HG03442 (cell line): ENCODE measurements at regions not wholly inside any gene's neighbourhood (a gene's known extent, or its start where the extent isn't known, plus 50 kb on each side); places are given as distances from the start of the nearest gene placed in this dataset.
"Not testable (repeated sequence)": the region's sequence is repeated elsewhere in the genome, so short reads cannot be mapped to it uniquely, and the experiment has no call there.

Experiments
- ATAC-seq: cut with Tn5 transposase; IDR thresholded peaks from one replicate; pipeline ENCODE4 v1.9.1; 2021; ENCODE audit warnings: mild to moderate bottlenecking, moderate library complexity; ENCODE audit not compliant: unreplicated experiment

DNA sequence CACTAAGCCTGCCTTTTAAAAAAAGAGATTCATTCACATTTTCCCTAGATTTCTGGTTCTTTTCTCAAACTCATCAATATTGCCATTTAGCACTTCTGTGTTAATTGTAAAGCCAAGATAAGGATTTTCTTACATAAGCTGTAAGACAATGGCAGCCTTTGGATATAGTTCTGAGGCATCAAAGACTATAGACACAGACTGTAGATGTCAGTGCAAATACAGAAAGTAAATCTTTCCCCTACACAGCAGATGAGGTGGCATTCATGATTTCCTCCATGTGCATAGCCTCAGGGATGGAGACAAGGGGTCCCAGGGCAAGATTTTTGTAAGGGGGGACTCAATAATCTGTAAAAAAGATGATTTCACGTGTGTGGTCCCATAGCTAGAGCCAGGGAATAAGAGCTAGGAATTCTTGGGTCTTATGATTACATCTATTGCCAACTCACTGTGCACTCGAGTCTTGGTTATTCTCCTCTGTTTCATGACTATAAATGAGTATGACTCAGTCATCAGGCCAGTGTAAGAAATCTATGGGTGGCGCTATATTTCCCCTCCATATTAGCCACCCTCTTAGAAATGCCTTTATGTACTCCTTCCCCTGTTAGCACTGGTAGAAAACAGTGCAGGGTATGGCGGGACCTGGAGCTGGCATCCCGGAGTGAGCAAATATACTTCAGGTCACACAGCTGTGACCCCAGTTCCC lies 207.5 kb downstream of the EXOC5 start:
- no peak for ATAC-seq

DNA sequence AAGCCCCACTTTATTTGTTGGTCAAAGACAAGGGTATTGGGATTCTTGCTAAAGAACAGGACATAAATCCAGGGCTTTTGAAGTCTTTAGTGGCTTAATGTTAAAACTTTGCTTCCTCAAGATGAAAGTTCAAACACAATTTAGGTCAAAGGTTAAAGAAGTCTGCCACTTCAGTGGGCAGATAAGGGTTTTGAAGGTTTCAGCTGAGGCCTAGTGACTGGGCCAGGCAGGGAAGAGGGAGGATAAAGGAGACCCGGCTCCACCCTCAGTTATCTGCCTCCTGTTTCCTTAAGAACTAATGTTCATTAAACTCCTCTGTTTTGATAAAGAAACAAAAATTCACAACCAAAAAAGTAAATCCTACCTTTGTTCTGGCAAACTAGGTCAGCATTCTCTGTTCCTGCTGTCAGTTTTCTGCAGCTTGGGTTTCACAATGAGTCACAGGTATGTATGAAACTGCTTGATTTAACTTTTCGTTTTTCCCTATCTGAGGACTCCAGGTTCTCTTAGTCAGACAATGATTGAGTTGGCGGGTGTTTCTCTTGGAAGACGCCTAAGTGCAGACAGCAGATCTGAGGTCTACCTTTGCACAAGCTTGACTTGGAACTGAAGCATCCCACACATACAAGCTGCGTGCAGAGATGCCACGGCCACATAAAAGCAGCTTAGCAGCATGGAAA lies 208.3 kb downstream of the EXOC5 start:
- ATAC-seq = peak; percentile 92

DNA sequence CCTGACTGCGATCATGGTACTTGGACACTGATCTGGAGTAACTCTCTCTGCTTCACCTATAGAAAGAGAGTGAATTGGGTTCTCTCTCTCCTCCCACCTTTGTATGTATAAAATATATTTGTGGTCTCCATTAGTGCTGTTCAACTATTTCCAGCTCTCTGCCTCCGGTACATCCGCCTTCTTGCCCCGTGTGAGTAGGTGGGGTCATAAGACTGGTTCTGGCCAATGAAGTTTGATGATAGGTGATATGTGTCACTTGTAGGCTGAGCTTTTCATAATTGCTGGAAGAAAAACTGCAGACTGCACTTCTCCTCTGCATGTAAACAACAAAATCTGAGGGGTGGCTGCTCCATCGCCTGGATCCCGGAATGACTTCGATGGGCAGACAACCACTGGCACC lies 210.4 kb downstream of the EXOC5 start:
- no peak for ATAC-seq

DNA sequence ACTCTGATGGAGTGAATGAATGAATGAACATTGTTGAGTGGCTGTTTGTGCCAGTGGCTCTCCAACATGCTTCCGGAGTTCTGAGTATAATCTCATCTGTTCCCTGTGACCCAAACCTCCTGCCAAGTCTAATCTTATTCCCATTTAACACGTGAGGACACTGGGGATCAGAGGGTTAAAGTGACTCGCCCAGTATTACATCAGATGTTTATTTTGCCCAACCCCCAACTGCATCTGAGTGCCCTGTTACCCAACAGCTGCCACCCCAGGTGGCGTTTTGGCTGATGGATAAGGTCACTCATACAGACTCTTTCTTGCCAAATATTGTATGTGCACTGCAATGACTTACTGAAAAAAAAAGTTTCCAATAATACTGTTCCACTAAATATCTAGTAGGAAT lies 210.9 kb downstream of the EXOC5 start:
- ATAC-seq = no peak

DNA sequence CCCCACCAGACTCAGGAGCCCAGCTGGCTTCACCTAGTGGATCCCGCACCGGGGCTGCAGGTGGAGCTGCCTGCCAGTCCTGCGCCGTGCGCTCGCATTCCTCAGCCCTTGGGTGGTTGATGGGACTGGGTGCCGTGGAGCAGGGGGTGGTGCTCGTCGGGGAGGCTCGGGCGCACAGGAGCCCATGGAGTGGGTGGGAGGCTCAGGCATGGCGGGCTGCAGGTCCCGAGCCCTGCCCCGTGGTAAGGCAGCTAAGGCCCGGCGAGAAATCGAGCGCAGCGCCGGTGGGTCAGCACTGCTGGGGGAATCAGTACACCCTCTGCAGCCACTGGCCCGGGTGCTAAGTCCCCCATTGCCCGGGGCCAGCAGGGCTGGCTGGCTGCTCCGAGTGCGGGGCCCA lies 212.2 kb downstream of the EXOC5 start:
- ATAC-seq = not testable (repeated sequence)

DNA sequence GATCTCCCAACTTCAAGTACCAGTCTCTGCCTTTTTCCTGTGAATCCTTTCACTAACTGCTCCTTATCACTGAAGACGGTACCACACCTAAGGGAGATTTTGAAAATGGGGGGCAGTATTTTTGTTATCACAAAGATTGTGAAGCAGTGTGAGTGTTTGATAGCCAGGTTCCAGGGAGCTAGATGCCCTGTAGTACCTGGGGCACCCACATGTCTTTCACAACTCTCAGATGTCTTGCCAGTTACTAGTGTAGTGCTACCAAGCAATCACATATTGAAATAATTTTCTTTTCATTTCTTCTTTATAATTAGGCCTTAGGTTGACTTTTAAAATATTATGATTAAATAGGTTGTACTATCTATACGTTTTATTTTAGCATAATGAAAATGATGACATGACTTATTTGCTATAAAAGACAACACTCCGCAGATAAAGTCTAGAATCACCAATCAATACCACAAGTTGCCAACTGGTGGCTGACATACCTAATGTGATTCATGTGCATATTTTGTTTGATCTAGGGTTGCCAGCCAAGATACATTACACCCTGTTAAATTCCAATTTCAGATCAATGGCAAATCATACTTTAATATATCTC lies 215.9 kb downstream of the EXOC5 start:
- no peak for ATAC-seq

DNA sequence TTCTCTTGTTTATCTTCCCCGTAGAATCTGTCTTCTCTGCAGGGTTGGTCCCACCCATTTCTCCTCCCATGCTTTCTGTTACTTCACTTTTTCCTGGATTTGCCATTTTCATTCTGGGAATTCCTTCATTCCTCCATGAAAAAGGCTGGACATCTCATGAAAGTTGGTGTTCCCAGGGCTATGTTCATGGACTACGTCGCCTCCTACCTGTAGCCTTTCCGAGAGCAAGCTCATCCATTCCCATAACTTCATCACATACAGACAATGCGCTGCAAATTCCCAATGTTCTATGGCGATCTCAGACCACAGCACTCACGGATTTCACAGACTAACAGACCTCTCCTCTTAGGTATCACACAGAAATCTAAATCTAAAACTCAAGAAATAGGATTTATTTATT lies 217.1 kb downstream of the EXOC5 start:
- no peak for ATAC-seq

DNA sequence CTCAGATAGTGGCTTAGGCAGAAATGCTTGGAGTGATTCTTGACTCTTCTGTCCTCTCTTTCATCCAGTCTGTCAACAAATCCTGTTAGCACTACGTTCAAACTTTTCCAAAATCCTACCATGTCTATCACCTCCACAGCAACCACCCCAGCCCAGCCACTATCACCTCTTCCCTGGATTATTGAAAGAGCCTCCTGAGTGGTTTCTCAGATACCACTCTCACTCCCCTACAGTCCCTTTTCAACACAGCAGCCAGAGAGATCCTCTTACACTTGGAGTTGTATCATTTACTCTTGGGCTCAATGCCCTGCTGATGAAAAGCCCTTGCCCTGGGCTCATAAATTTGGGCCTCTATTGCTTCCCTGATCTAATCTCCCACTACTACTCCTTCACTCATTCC lies 218.9 kb downstream of the EXOC5 start:
- ATAC-seq = no peak

DNA sequence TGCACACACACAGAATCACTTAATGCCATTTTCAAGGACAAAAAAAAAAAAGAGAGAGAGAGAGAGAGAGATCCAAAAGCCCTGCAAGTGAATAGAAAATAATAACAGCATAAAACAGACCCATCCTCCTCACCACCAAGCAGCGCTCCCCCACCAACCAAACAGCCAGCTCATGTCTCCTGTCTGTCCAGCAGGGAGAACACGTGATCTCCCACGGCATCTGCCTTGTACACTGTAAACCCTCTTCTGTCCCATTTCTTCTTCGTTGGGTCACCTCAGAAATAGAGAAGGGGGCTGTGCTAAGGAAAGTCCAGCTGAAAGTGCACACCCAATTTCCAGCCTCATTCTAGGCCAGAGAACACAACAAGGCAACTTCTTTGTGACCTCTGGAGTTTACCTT lies 222.5 kb downstream of the EXOC5 start:
- ATAC-seq = no peak

DNA sequence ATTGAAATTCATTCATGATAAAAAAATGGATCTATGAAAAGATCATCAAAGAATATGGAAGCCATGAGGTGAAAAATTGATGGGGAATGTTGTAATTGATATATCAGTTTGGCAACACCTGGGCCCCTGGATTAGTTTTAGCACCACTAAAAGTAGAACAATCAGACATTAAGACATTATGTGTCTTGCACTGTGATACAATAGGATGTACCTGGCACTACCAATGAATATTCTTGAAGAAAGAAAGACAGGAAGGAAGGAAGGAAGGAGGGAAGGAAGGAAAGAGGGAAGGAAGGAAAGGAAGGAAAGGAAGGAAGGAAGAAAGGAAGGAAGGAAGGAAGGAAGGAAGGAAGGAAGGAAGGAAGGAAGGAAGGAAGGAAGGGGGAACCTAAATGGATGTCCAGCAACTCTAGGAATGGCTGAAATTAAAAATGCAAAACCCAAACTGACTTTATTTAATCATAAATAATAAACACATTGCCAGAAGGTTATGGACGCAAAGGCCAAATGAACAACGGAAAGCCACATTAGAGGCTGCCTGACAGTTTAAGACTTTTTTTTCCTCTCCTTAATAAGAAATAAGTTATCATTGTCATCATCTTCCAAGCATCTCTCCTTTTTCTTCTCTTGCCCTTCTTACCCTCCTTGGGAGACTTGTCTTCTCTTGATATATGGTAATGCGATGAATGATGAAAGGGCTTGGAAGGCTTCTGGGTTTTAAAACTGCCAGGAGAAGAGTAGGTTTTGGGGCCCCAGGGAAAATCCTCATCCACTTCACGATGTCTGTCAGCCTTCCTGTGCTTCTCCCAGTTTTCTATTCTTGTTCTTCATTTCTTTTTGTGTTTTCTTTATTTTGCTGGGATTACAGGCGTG lies 224.4 kb downstream of the EXOC5 start:
- ATAC-seq = not testable (repeated sequence)

DNA sequence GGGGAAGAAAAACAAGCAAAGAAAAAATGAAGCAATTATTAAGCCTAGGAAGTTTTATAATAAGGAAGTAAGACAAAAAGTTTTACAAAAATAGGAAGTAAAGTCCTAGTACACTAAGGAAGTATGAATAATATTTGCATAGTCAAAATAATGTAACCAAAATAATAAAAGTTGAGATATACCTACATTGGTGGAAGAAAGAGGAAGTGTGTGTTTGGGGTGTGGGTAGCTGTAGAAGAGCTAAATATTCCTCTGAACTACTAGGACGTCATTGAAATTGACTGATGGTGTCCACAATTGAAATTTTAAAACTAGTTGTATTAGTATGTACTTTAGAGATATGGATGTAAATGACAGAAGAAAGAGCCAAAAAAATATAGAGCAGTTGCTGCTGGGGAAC lies 228.4 kb upstream of the OTX2 start:
- ATAC-seq = no peak

DNA sequence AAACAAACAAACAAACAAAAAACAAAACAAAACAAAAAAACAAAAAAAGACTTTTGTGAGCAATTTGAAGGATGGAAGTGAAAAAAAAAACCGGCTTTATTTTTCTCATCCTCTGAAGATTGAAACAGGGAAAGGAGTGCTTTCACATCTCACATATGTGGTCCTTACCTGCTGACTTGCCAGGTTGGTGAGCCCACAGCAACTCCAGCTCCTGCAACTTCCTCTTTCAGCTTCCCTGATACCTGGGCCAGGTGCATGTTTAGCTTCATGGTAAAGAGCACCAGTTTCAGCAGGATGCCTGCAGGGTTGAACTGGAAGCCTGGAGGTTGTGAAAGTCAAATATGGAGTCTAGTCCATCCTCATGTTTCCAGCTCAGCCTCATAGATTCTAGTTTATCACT lies 221.2 kb upstream of the OTX2 start:
- no peak for ATAC-seq

DNA sequence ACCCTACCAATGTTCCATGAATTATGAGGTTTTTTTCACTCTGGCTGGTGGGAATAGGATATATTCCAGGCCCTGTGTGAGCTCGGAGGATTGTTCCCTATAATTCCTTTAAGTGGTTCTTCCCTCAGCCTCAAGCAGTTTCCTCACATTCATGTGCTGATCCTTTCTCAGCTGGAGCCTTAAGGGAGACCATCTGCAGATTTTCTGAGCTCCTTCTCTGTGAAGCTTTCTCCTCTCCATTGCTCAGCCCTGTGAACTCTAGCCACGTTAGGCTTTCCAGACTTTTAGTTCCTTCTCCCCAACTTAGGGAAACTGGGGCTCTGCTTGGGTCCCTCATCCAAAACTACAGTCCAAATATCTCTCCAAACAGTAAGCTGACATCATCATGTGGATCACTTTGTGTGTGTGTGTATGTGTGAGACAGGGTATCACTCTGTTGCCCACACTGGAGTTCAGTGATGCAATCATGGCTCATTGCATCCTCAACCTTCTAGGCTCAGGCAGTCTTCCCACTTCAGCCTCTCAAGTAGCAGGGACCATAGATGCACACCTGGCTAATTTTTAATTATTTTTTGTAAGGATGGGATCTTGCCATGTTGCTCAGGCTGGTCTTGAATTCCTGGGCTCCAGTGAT lies 219.5 kb upstream of the OTX2 start:
- no peak for ATAC-seq

DNA sequence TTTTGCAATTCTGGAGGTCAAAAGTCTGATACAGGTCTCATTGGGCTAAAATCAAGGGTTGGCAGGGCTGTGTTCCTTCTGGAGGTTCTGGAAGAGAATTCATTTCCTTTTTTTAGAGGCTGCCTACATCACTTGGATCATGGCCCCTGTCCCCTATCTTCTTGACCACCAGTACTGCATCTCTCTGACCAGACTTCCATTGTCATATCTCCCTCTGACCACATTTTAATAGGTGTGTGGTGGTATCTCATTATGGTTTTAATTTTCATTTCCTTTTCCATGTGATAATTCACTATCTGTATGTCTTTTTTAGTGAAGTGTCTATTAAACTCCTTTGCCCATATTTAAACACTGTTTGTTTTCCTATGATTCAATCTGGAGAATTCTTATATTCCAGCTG lies 215.2 kb upstream of the OTX2 start:
- no peak for ATAC-seq

DNA sequence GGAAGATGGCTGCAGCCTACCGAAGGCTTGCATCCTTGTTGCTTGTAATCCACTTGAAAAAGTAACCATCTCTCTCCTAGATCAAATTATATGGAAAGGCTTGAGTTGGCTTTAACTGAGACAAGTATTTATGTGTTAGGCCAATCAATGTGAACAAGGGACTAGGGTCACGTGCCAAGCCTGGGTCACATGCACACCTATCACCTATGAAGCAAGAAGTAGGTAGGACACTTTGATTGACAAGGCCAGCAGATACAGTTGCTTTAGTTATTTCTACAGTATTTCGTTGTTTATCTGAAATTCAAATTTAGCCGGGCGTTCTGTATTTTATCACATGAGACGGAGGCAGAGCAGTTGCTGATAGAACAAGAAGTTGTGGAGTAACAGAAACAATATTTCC lies 212.3 kb upstream of the OTX2 start:
- no peak for ATAC-seq

DNA sequence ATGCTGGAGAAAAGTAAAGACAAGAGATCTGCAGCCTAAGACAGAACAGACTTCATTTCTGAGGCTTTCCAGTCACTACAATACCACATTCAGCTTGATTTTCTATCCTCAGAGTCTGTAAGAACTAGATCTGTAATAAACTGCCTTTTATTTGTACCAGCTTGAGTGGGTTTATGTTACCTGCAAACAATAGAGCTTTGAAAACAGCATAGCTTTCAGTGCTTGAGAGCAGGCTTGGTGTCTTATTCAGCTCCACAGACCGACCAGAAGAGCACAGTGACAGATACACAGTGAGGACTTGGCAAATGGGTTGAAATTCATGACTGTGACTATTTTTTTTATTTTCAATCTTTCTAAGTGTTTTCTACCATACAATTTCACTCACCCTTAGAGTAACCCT lies 207.8 kb upstream of the OTX2 start:
- no peak for ATAC-seq

DNA sequence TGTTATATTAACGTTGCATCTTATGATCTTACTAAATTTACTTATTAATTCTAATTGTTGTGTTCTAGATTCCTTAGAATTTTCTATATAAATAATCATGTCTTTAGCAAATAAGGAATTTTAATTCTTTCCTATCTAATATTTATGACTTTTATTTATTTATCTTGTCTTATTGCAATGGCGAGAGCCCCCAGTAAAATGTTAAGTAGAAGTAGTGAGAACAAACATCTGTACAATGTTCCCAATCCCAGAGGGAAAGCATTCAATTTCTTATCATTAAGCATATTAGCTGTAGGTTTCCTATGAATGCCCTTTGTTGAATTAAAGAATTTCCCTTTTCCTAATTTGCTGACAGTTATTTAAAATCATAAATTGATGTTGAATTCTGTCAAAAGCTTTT lies 203.7 kb upstream of the OTX2 start:
- ATAC-seq = no peak

DNA sequence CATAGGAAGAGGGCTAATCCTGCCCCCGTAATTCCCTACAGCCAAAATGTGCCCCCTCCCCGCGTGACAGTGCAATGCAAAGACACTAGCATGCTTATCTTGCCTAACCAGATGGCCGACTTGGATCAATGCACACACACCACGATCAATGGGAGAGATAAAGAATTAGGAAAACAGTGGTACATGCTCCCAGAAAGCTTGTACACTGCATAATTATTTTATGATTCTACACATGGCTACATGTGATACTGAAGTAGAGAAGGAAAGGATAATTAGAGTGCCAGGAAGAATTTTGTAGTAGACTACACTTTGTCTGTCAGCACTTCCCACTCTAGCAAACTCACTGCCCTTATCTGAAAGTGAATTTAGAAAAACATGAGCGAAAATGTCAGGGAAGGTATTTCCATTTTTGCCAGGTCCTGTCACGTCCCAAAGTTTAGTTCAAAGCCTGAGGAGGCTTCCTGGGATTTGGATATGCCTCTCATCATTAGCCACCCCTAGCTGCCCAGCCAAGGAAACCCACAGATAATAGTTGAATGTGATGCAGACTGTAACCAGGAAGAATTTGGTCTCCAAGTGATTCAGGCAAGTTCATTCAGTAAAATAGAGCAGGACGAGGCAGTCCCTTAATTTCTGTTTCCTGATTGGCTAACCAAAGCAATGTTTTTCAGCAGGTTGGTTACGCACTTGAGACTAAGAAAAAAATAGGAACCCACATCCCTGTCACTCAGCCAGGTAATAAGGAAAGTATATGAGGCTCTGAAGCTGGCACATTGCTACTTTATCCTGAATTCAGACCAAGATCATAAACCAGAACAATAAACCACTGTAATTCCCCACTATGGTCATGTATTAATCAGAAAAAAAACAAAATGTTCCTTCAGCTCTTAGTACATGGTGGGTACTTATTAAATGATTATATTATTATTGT lies 199.6 kb upstream of the OTX2 start:
- no peak for ATAC-seq

DNA sequence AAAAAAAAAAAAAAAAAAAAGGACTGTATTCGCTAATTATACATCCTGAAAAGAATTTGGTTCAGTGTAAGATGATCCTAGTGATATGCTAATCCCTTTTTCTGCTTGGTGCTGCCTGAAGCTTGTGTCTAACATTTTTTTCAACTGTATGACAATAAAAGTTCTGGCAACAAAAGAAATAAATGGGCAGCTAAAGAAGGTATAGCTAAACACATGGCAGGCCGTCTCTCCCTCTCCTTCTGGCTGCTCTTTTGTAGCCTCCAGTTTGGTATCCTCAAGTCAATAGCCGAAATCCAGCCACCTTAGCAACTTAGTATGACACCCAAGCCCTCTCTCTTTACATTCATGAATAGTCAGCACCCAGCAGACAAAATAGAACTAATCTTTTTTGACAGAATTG lies 198.3 kb upstream of the OTX2 start:
- ATAC-seq = no peak

DNA sequence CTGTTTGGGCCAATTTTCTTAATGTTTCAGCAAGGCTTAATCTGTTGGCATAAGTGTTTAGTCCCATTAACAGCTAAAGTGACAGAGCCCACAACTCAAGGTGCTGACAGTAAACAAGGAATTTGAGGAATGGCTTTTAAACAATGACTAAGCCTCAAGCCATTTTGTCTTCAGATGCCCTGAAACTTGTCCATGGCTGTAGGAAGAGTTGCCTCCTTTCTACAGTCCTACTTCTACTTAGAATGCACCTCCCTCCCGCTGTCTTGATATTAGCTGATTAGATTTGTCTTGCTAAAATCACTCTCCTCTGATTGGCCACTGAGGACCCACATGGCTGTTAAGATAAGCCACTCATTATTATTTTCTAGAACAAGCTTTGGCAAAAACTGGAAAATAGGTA lies 188.4 kb upstream of the OTX2 start:
- no peak for ATAC-seq
